ENCODE measurements at regions not wholly inside any gene's neighbourhood (a gene's known extent, or its start where the extent isn't known, plus 50 kb on each side); places are given as distances from the start of the nearest gene placed in this dataset.

GRCh38 chr5:117686926-117687325 is 1112.3 kb upstream of the SEMA6A start:
- Histone ChIP-seq H3K4me1 (ENCODE audit: low read length) (no peaks in the 10 kb centered on the region), H3K4me2 (ENCODE audit: low read length) (no peak overlapping the region), H2AFZ (ENCODE audit: low read depth, low read length) (no peak overlapping the region), H4K20me1 (ENCODE audit: insufficient read depth, low read length) (no peaks in the 10 kb centered on the region), H3K79me2 (ENCODE audit: low read length) (no peaks in the 10 kb centered on the region), H3K36me3 (replicated peaks; ENCODE audit: low read depth, low read length) (no peaks in the 10 kb centered on the region), H3K27me3 (ENCODE audit: low read depth, low read length) (no peaks in the 10 kb centered on the region), H3K9me3 (ENCODE audit: insufficient read depth, low read length) (no peaks in the 10 kb centered on the region), H3K4me3 (ENCODE audit: low read length) (no peak overlapping the region), H3K27ac (ENCODE audit: low read length) (no peak overlapping the region), H3K9ac (ENCODE audit: low read length) (no peak overlapping the region)
- no peak for TF ChIP-seq CTCF (IDR thresholded peaks at IDR 0.05; ENCODE audit: low read depth, low read length)
- TF ChIP-seq EZH2phosphoT487 (IDR thresholded peaks at IDR 0.05; ENCODE audit: low read depth) = no peak

GRCh38 chr5:117682416-117682815 is 1107.8 kb upstream of the SEMA6A start:
- Histone ChIP-seq H3K27ac (ENCODE audit: low read length) (no peak overlapping the region), H2AFZ (ENCODE audit: low read depth, low read length) (no peak overlapping the region), H3K4me2 (ENCODE audit: low read length) (no peak overlapping the region), H3K9me3 (ENCODE audit: insufficient read depth, low read length) (no peaks in the 10 kb centered on the region), H3K27me3 (ENCODE audit: low read depth, low read length) (no peaks in the 10 kb centered on the region), H3K79me2 (ENCODE audit: low read length) (no peaks in the 10 kb centered on the region), H3K36me3 (replicated peaks; ENCODE audit: low read depth, low read length) (no peaks in the 10 kb centered on the region), H3K4me3 (ENCODE audit: low read length) (no peak overlapping the region), H4K20me1 (ENCODE audit: insufficient read depth, low read length) (no peaks in the 10 kb centered on the region), H3K9ac (ENCODE audit: low read length) (no peak overlapping the region), H3K4me1 (ENCODE audit: low read length) (peaks cover 10% of the 10 kb centered on the region)
- TF ChIP-seq CTCF (IDR thresholded peaks at IDR 0.05; ENCODE audit: low read depth, low read length) = no peak
- no peak for TF ChIP-seq EZH2phosphoT487 (IDR thresholded peaks at IDR 0.05; ENCODE audit: low read depth)

GRCh38 chr5:117681431-117682254 is 1107.0 kb upstream of the SEMA6A start:
- no peak overlapping the region for H3K4me3 ChIP-seq (ENCODE audit: low read length)
- TF ChIP-seq CTCF (IDR thresholded peaks at IDR 0.05; ENCODE audit: low read depth, low read length) (no peak), EZH2phosphoT487 (IDR thresholded peaks at IDR 0.05; ENCODE audit: low read depth) (no peak)
- no peaks in the 10 kb centered on the region for H3K9me3 ChIP-seq (ENCODE audit: insufficient read depth, low read length)
- no peak overlapping the region for H3K9ac ChIP-seq (ENCODE audit: low read length)
- no peaks in the 10 kb centered on the region for H3K36me3 ChIP-seq (replicated peaks; ENCODE audit: low read depth, low read length)
- H3K4me1 ChIP-seq (ENCODE audit: low read length) = peaks cover 10% of the 10 kb centered on the region
- H3K27me3 ChIP-seq (ENCODE audit: low read depth, low read length) = no peaks in the 10 kb centered on the region
- H4K20me1 ChIP-seq (ENCODE audit: insufficient read depth, low read length) = no peaks in the 10 kb centered on the region
- no peak overlapping the region for H3K27ac ChIP-seq (ENCODE audit: low read length)
- no peaks in the 10 kb centered on the region for H3K79me2 ChIP-seq (ENCODE audit: low read length)
- H3K4me2 ChIP-seq (ENCODE audit: low read length) = 0 out of 2 replicates have a peak overlapping the region, but pooled peaks have one; percentile 17
- no peak overlapping the region for H2AFZ ChIP-seq (ENCODE audit: low read depth, low read length)

- peaks cover 10% of the 10 kb centered on the region for H3K4me1 ChIP-seq (ENCODE audit: low read length)
- no peaks in the 10 kb centered on the region for H3K9me3 ChIP-seq (ENCODE audit: insufficient read depth, low read length)
- H4K20me1 ChIP-seq (ENCODE audit: insufficient read depth, low read length) = no peaks in the 10 kb centered on the region
- TF ChIP-seq CTCF (IDR thresholded peaks at IDR 0.05; ENCODE audit: low read depth, low read length) (no peak), EZH2phosphoT487 (IDR thresholded peaks at IDR 0.05; ENCODE audit: low read depth) (no peak)
- H3K4me2 ChIP-seq (ENCODE audit: low read length) = no peak overlapping the region
- no peak overlapping the region for H2AFZ ChIP-seq (ENCODE audit: low read depth, low read length)
- H3K4me3 ChIP-seq (ENCODE audit: low read length) = no peak overlapping the region
- H3K36me3 ChIP-seq (replicated peaks; ENCODE audit: low read depth, low read length) = no peaks in the 10 kb centered on the region
- no peak overlapping the region for H3K9ac ChIP-seq (ENCODE audit: low read length)
- H3K27me3 ChIP-seq (ENCODE audit: low read depth, low read length) = no peaks in the 10 kb centered on the region
- H3K79me2 ChIP-seq (ENCODE audit: low read length) = no peaks in the 10 kb centered on the region
- H3K27ac ChIP-seq (ENCODE audit: low read length) = no peak overlapping the region
Measured at GRCh38 chr5:117680426-117680825, 1105.8 kb upstream of the SEMA6A start.

All from OCI-LY3 (cell line).